Brain microvascular endothelial cell (primary cell): ENCODE measurements at regions not wholly inside any gene's neighbourhood (a gene's known extent, or its start where the extent isn't known, plus 50 kb on each side); places are given as distances from the start of the nearest gene placed in this dataset.
A peak's percentile ranks its signal among the peaks of the same experiment; 100 is the strongest.

Source experiments
- DNase-seq: peaks from one replicate; pipeline ENCODE4 v3.0.0-alpha.2; 2020
- H3K27ac ChIP-seq: fragments of 250-450 bp; sonication (Bioruptor Pico); 2 replicates; pipeline ENCODE4 v1.5.1; 2020; ENCODE audit warnings: mild to moderate bottlenecking, moderate library complexity
- H3K27me3 ChIP-seq: fragments of 250-450 bp; sonication (Bioruptor Pico); replicated peaks from 2 replicates; pipeline ENCODE4 v1.5.1; 2020; ENCODE audit warnings: mild to moderate bottlenecking
- H3K36me3 ChIP-seq: fragments of 250-450 bp; sonication (Bioruptor Pico); replicated peaks from 2 replicates; pipeline ENCODE4 v1.5.1; 2020; ENCODE audit warnings: mild to moderate bottlenecking
- H3K4me3 ChIP-seq: 2 replicates; pipeline ENCODE4 v1.5.1; 2011; ENCODE audit warnings: low read depth, mild to moderate bottlenecking, control low read depth, low read length, moderate library complexity
- in situ Hi-C: cut with HindIII; loops from 2 replicates; pipeline ENCODE4 v1.10.0; 2017; ENCODE audit warnings: low sequenced_read_pairs, low pct_ligation_motif_present
- TF ChIP-seq, protein P1 (sequence below): IDR thresholded peaks from 2 replicates; pipeline ENCODE4 v1.5.1; 2011; ENCODE audit warnings: low read depth, mild to moderate bottlenecking, moderate library complexity, low read length, control low read depth, inconsistent platforms; ENCODE audit errors: missing control alignments

DNA sequence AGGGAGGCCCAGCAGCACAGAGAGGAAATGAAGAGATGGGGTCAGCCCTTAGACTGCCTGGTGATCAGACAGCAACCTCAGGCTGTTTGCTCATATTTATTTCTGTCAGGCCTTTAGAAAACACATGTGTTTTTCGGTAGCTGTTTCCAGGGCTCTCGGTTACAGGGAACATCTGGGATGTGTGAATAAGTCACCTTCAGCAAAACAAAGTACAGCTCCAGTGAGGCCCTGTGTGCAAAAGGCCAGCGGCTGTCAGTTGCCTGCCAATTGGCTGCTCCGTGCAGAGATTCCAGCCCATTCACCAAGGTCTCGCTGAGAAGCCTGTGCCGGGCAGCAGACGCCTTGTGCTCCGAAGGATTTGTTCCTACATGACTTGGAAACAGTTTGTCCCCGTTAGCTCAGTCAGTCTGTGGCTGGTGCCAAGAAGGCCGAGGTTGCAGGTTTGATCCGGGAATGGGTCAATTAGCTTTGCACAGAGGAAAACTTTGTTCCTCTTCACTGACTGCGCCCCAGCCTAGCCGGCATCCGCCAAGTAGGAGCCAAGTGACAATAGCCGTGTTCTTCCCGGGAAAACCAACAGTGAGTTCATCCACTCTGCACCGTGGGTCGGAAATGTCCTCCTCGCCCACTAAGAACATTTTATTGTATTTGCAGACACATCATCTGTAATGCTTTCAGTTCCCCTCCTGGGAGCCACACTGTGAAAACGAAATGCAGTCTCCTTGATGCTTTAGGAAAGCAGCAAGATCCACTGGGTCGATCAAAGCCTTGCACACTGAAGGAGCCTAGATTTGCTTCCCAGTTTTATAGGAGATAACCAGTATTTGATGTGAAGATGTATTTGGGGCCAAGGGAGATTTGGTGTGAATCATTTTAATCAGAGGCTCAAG, 315.4 kb upstream of the CDYL start:
- in situ Hi-C loops = no loop called here
- no peak overlapping the region for H3K27ac ChIP-seq
- H3K27me3 ChIP-seq = no peaks in the 10 kb centered on the region
- H3K4me3 ChIP-seq = no peak overlapping the region
- no peak for DNase-seq
- TF ChIP-seq, protein P1, sequence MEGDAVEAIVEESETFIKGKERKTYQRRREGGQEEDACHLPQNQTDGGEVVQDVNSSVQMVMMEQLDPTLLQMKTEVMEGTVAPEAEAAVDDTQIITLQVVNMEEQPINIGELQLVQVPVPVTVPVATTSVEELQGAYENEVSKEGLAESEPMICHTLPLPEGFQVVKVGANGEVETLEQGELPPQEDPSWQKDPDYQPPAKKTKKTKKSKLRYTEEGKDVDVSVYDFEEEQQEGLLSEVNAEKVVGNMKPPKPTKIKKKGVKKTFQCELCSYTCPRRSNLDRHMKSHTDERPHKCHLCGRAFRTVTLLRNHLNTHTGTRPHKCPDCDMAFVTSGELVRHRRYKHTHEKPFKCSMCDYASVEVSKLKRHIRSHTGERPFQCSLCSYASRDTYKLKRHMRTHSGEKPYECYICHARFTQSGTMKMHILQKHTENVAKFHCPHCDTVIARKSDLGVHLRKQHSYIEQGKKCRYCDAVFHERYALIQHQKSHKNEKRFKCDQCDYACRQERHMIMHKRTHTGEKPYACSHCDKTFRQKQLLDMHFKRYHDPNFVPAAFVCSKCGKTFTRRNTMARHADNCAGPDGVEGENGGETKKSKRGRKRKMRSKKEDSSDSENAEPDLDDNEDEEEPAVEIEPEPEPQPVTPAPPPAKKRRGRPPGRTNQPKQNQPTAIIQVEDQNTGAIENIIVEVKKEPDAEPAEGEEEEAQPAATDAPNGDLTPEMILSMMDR = no peak
- no peaks in the 10 kb centered on the region for H3K36me3 ChIP-seq

DNA sequence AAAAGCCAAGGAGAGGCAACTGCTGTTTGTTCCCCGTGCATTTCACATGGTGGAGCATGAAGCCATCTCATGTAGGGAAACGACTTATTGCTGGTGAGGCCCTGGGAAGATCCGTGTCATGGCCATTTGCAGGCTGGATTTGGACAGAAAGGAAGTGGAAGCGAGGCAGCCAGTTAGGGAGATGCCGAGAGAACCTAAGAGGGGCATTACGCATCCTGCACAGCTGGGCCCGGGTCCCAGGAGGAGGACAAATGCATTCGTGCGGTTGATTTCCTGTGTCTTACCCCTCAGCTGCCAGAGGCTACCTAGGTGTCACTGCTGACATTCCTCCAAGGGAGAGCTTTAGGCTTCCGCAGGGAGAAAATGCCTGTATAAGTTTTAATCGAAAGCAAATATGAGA, 316.2 kb upstream of the CDYL start:
- in situ Hi-C loops = no loop called here
- Histone ChIP-seq H3K27me3 (no peaks in the 10 kb centered on the region), H3K36me3 (no peaks in the 10 kb centered on the region), H3K4me3 (no peak overlapping the region), H3K27ac (no peak overlapping the region)
- no peak for DNase-seq
- TF ChIP-seq, protein P1 = no peak

DNA sequence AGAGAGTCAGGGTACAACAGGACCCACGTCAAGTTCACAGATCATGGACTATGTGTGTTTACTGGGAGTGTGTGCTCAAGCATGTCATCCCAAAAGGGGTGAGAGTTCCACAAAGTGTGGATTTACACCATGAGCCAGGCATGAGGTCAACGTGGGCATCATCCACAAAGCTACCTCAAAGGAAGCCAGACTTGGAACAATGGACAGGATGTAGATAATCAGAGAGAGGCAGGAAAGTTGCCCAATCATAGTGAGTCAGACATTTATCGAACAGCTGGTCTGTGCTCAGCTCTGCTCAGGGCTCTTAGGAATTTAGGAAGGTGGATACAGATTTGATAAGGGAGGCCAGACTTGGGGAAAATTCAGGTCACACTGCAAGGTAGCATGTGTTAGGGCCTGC, 317.2 kb upstream of the CDYL start:
- H3K36me3 ChIP-seq = no peaks in the 10 kb centered on the region
- DNase-seq = peak; percentile 78
- TF ChIP-seq, protein P1 = no peak
- in situ Hi-C loops = no loop called here
- H3K4me3 ChIP-seq = no peak overlapping the region
- H3K27me3 ChIP-seq = no peaks in the 10 kb centered on the region
- H3K27ac ChIP-seq = peak overlapping the region; percentile 11

DNA sequence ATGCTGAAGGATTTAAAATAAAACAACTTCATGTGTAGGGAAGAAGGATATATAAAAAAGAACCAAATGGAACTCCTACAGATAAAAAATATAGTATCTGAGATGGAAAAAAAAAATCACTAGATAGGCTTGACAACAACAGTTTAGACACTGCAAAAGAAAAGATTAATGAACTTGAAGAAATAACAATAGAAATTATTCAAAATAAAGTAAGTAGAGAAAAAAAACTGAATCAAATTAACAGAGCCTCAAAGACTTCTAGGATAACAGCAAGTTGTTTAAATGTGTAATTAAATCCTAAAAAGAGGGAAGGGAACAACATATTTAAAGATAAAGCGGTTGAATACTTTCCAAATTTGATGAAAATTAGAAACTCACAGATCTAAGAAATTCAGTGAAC, 316.3 kb upstream of the ECI2 start:
- H3K36me3 ChIP-seq = no peaks in the 10 kb centered on the region
- DNase-seq = no peak
- no peak overlapping the region for H3K27ac ChIP-seq
- no peak overlapping the region for H3K4me3 ChIP-seq
- H3K27me3 ChIP-seq = no peaks in the 10 kb centered on the region
- TF ChIP-seq, protein P1 = no peak
- in situ Hi-C loops = no loop called here

DNA sequence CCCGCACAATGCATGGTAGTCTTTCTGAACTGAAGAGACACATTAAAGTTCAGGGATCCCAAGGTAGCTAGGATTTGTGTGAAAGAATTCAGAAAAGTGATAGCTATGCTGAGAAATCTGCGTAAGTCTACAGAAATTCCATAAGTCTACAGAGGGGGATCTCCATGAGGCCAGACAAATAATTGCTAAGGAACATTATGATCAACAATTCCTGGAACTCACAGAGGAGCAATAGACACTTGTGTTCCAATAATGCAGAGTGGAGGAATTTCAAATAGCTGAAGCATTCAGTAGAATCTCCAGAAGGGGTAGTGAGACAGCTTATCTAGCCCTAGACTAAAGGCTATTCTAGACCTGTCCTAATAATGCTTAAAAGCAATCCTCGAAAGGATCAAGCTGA, 315.7 kb upstream of the ECI2 start:
- Histone ChIP-seq H3K27me3 (no peaks in the 10 kb centered on the region), H3K4me3 (no peak overlapping the region), H3K36me3 (no peaks in the 10 kb centered on the region), H3K27ac (no peak overlapping the region)
- in situ Hi-C loops = no loop called here
- no peak for DNase-seq
- TF ChIP-seq, protein P1 = no peak

DNA sequence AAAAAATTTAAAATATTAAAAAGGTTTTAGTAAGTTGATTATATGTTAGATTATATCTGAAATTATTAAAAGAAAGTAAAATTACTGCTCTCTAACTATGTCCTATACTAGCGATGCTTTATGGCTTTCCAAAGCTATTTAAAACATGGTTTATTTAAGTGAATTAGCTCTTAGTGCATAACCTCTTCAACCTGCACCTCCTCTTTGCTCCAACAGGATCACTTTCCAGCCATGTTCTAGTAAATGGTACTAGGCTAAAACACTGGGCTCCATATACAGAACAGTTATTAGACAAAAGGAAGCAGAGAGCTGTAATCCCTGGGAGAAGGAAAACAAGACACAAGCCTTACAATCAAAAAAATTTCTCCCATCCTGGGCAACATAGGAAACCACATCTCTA, 314.9 kb upstream of the ECI2 start:
- no peak for DNase-seq
- H3K36me3 ChIP-seq = no peaks in the 10 kb centered on the region
- H3K27me3 ChIP-seq = no peaks in the 10 kb centered on the region
- in situ Hi-C loops = no loop called here
- TF ChIP-seq, protein P1 = no peak
- no peak overlapping the region for H3K27ac ChIP-seq
- H3K4me3 ChIP-seq = no peak overlapping the region
